NCI-H1092 (cell line): ENCODE measurements at regions not wholly inside any gene's neighbourhood (a gene's known extent, or its start where the extent isn't known, plus 50 kb on each side); places are given as distances from the start of the nearest gene placed in this dataset.
"Not testable (repeated sequence)": the region's sequence is repeated elsewhere in the genome, so short reads cannot be mapped to it uniquely, and the experiment has no call there.

Experiments used
- DNase-seq: peaks from one replicate; lab custom pipeline; 2025; lab: John Stamatoyannopoulos, UW

DNA sequence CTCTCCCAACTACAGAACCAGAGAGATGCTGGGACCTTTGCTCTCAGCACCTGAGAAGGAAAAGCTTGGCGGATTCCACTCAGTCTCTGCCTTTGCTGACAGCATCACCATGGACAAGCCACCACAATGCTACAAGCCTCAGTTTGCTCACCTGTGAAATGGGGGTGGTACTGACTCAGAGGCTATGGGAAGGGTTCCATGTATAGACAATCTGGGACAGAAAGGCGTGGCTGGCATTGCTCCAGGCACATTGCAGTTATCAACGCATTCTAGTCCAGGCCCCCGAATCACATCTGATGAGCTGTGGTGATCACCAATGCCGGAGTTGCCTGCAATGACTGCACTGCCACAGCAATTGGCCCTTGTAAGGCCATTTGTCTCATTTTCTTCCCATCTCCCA, 72.6 kb downstream of the ISX start:
- DNase-seq = no peak

DNA sequence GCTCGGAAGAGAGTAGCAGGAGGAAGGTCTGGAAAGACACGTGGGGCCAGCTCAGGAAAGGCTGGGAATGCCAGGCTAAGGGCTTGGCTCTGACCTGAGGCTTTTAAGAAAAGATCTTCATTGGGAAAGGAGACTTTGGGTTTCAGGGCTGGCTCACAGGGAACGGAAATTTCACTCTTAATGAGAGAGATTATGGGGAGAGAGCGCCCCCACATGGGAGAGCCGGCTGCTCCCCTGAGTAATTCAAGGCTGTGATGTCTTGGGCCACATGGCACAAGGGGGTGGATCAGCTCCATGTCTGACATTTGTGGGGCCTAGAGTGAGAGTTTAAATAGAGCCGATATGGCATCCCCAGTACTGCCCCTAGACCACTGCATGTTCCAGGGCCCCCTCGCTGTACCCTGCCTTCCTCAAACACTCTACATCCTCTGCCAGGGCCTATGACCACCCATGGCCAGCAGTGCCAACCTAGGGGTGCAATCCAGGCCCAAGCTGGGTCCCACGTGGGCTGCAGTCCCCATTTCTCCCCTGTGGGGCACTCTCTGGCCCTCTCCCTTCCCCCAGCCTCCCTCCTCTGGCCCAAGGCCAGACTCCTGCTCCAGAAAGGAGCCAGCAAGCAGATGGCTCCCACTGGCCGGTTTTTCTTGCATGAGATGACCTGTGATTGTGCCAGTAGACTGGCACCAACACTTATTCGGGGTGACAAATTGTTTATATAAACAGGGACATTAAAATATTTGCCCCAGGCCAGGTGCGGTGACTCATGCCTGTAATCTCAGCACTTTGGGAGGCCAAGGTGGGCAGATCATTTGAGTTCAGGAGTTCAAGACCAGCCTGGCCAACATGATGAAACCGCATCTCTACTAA, 75.2 kb downstream of the ISX start:
- no peak for DNase-seq

DNA sequence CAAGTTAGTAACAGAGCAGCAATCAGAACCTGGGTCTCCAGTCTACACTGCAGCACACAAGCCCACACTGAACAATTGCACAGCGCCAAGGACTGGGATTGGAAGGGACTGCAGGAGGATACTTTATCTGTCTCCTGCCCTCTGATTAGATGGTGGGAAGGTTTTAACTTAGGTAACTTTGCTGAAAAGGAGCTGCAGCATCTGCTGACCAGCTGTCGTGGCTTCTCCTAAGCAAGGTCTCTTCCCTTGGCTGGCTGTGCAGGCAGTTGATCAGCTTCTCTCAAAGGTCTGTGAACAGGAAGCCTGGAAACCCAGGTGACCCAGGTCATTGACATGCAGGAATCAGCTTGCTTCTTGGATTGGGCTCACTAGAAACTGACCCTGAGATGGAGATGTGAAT, 82.4 kb downstream of the ISX start:
- DNase-seq = no peak

DNA sequence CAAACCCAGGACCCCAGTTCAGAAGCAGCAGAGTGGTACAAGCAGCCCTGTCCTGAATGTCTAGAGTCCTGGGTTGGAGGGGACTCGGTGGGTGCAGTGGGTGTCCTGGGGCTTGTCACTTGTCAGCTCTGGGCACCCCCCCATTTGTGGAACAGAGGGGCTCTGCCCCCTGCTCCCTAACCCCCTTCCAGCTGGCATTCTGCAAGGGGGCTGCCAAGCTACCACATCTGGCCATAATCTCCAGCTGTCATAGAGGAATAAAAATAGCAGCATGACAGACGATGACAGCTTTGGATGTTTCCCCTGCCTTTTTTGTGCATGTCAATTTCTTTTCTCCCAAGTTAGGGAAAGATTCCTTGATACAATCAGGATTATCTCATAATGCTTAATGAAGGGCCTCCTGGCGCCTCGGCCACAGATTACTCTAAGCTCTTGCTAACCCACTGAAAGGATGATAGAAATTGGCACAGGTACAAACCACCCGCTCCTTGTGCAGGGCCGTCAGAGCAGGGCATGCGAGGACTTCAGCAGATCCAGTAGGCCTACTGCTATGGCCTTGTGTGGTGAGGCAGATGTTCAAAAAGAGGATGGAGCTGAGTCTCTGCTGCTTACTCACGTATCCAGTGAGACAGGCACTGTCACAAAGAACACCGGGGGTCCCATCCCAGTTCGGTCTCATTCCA, 83.0 kb downstream of the ISX start:
- no peak for DNase-seq

DNA sequence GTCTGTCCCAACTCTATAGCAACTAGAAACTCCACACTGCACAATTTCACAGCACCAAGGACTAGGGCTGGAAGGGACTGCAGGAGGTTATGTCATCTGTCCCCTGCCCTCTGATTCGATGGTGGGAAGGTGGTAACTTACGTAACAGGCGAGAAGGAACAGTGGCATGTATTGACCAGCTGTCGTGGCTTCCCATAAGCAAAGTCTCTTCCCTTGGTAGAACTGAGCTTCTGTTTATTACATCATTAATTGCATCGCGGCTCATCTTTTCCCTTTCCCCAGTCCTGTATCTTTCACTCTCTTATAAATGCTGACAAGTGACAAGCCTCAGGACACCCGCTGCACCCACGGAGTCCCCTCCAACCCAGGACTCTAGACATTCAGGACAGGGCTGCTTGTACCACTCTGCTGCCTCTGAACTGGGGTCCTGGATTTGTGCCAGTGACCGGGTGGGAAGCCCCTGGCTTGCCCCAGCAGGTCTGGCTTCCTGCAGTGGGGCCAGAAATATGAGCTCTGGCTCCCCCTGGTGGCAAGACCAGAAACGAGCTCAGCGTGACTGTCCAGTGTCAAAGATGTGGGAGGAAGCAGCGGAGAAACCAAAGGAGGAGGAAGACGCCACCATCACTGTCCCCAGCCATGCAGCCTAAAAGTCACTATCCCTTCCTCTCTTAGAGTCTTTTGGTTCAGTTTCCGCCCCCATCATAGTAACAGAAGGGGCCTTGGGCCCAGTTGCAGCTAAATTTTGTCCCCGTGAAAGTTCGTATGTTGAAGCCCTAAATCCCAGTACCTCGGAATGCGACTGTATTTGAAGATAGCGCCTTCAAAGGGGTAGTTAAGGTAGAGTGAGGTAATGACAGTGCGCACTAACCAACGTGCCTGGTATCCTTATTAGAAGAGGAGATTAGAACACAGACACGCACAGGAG, 84.5 kb downstream of the ISX start:
- DNase-seq = peak; percentile 27

DNA sequence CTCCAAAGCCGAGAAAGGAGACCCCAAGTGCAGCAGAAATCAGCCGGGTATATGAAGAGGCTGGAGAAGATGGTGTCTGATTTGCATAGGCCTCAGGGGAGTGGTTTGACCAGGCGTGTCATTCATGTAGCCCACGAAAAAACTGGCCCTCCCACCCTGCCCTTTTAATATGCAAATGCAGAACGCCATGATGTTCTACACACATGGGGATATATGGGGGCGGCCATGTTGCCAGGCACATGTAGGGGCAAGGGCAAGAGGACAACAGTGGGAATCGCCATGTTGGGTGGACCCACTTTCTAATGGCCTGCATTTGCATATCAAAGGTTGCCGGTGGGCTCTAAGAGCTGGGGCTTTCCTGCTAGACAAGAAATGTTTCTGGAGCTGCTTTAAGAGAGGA, 86.4 kb downstream of the ISX start:
- DNase-seq = no peak

DNA sequence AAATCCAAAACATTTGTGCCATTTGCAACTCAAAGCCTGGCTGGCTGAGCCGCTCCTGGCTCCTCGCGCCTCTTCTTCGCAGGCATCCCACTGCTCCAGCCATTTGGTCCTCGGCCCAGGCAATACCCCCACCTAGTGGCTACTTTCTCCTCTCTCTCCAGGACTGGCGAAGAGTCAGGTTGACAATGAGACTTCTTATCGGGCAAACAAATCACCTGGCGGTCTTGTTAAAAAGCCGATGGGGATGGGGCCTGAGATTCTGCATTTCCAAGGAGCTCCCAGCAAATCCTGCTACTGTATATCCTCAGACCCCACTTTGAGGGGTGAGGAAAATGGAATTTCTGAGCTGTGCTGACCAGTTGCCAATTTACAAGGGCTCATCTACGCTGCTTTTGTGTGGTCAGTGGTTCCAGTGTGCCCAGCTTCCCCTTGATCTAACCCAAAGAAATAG, 89.0 kb downstream of the ISX start:
- peak; percentile 46 for DNase-seq

DNA sequence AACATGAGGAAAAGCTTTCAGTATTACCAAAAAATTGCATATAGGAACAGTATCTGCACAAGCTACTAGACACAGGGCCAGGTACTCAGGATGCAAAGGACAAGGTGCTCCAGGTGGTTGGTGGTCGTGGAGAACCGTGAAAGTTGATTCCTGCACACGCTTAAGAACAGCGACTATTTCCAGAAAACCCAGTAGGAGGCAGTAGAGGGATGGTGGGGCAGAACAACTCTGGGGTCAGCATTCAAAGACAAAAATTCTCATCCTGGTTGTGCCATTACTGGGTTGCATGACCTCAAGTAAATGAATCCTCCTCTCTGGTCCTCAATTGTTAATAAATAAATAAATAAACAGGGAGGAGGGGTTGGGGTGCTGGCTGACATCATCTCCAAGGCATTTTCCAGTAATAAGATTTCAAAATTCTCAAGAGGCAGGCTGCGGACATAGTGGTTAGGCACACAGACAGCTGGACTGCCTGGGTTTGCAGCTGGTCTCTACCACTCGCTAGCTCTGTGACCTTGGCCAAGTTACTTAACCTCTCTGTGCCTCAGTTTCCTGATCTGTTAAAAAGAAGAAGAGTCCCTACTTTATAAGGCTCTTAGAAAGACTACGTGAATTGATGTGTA, 89.6 kb downstream of the ISX start:
- DNase-seq = no peak

DNA sequence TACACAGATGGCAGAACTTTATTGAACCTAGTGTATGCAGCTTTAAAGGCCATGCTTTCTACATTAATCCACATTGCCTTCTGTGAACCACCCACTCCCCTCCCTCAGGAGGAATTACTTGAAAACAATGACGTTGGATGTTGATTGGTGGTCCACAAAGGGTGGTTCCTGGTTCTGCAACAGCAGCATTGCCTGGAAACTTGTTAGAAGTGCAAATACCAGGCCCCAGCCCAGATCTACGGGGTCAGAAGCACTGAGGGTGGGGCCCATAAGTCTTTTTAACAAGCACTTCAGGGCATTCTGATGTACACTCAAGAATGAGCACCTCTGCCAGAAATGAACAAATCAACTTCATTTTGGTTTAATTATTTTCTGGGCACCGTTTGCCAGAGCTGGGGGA, 91.0 kb downstream of the ISX start:
- DNase-seq = no peak

DNA sequence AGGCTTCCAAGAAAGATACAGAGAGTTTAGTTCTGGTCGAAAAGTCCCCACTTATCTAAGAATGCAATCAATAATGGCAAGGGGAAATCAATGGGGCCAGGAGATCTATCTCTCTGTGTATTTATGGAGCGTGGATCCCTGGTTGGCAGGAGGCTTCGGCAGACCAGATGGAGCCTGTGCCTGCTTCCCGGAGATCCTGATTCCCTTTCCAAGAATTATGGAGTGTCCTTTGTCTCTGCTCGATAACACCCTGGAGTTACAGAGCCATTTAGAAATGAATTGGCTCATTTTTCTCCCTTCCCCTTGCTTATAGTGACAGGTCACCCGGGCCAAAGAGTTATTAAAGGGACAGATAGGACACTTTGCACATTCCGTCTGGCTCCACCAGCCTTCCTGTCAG, 92.4 kb downstream of the ISX start:
- no peak for DNase-seq

DNA sequence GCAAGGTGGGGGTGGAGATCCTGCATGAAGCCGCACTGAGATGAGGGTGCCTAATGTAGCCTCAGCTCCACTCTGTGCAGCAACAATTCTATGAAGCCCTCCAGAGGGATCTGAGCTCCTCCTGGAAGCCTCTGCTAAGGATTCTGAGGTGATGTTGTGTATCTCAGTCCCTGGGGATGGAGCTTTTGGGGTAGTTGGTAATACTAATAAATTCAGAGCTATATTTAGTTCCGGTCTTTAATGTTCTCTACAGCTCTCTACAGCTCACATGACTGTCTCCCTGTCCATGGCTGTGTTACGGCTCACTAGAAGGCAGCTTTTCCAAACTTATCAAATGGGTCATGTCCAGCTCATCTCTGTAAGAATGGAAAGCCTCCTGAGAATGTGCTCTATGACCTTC, 93.4 kb downstream of the ISX start:
- no peak for DNase-seq

DNA sequence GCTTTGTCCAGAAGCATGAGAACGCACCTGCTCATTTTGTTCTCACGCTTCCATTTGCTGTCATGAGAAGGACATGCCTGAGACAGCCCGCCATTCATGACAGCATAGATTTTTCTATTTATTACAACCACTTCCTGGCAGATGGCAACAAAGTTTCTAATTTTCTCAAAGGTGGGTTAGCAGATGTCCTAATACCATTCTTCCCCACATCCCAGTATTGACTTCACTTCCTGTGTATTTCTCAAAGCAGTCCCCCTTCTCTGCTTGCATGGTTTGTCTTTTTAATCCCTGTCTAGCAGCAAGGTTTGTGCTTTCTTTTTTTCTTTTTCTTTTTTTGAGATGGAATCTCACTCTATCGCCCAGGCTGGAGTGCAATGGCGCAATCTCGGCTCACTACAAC, 94.3 kb downstream of the ISX start:
- DNase-seq = no peak

DNA sequence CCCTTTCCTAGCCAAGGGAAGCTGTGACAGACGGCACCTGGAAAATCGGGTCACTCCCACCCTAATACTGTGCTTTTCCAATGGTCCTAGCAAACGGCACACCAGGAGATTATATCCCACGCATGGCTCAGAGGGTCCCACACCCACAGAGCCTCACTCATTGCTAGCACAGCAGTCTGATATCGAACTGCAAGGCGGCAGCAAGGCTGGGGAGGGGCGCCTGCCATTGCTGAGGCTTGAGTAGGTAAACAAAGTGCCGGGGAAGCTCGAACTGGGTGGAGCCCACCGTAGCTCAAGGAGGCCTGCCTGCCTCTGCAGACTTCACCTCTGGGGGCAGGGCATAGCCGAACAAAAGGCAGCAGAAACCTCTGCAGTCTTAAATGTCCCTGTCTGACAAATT, 91.4 kb upstream of the HMGXB4 start:
- not testable (repeated sequence) for DNase-seq

DNA sequence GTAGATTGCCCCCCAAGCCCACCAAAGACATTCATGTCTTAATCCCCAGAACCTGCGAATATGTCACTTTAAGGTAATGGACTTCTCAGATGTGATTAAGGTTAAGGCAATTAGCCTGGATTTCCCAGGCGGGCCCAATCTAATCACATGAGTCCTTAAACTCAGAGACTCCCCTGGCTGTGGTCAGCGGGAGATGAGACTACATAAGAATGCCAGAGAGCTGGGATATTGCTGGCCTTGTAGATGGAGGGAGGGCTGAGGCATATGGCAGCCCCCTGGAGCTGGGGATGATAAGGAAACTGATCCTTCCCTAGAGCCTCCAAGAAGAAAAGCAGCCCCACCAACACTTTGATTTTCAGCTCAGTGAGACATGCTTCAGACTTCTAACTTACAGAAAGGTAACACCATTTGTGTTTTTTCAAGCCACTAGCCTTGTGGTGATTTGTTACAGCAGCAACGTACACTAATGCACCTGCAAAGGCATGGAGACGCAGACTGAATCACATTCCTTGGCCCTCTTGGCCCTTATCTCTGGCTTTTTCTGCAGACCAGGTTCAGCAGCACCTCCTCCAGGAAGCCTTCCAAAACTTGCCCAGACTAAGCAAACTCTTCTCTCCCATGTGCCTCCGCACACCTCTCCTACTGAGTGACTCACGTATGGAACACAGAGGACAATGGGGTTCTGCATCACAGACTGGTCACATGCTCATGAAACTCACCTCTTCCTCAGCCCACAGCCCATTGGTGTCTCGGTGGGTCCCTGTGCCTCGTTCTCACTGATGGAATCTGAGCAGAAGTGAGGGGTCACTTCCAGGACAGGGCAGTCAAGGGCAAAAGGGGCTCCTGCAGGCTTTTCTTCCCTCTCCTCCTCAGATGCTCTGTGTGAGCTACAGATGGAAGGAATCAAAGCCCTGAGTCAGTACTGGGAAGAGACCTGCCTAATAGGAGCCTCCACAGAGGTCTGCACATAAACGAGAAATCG, 86.3 kb upstream of the HMGXB4 start:
- no peak for DNase-seq

DNA sequence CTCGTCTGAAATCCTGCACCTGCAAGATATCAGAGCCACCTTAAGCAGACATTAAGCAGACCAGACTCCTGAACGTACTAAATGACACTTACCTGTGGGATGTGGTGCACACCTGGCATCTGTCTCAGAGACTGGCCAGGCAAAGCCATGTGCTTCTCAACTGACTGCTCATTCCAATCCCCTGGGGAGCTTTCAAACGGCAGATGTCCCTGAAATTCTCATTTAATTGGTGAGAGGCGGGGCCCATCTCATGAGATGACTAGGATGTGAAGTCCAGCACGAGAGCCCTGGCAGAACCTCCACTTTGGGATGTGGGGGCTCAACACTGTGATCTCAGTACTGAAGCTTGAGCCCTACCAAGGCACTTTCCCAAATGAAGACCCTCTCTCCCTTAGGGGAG, 84.9 kb upstream of the HMGXB4 start:
- peak; percentile 79 for DNase-seq

DNA sequence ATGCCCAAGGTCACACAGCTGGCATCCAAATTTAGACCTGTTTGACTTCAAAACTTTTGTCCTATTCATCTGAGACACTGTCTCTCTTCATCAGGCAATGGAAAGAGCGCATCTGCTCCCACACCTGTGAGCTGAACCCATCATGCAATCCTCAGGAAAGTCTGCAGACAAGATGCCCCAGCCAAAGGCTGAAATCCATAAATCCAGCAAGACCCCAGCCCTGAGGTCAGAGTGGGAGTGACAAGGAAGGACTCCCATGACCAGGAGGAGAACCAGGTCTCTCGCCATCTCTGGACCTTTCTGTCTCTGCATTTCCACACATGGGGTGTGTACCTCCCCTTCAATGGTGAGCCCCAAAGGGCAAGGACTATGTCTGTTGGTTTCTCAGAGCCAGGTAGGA, 83.6 kb upstream of the HMGXB4 start:
- no peak for DNase-seq

DNA sequence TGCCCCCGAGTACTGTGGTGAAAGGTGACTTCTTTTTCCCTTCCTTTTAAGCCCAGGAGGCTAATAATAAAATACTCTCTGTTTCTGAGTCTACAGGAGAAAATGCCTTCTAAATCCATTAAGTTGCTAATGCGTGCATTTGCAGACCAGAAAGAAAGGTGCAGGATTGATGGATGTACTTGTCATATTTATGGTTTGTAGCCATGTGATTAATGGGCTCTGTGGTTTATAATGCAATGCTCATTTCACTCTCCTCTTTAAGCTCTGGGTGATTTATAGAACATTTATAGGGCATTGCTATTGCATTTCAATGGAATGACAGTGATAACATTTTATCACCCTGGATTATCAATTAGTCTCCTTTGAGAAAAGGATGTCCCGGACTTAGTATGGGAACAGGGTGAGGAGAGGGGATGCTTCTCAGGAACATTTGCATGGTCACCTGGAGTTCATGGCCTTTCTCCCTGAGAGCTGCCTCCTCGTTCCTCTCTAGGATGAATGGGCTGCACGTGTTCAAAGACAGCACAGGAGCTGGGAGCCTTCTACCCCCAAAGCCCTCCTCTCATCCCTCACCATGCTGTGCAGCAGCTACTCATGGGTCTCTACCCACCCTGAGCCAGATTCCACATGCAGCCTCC, 82.8 kb upstream of the HMGXB4 start:
- no peak for DNase-seq

DNA sequence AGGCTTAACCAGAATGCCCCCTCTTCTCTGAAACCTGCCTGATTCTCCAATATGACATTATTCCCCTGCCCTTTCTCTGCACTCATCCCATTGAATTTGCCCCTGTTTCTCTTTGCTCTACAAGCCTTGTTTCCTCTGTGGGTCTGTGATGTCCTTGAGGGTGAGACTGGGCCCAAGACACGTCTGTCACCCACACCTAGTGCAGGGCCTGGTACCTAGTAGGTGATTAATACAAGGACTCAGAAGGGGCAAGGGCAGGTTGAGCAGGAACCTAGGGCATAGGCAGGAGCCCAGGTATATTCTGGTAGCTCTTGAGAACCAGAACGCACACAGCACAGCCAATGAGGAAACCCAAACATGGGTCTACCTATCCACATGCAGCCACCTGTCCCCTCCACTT, 81.9 kb upstream of the HMGXB4 start:
- no peak for DNase-seq

DNA sequence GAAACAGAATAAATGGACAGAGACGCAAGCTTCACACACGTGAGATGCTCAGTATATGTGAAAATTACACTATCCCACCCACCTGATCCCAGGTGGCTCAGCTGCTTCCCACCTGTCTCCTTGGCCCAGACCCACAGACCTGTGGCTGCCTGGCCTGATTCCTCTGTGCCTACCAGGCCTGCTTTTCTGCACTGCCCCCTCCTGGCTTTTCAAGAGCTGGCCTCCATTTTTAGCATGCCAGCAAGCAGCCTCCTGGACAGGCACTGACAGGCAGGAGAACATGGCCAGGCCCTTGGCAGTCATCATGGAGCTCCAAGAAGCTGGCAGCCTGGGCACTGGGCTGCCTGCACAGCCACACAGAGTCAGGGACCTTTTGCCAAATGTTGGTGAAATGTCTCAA, 79.5 kb upstream of the HMGXB4 start:
- DNase-seq = no peak

DNA sequence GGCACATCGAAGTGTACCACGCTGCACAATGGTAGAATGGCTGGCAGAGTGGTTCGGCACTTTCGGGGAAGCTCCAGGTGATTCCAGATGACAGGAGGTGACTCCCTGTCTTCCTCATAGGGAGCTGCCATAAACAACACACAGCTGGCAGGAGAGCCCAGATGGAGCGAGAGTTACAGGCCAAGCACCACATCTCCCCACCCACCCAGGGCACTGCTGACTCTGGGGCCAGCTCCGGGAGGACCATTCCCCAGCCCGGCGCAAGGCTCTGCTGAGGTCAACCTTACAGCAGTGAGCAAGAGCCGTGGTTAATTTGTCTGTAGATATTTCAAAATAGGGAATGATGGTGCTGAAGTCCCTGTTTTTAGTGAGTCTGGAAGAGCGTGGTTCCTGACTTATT, 78.8 kb upstream of the HMGXB4 start:
- DNase-seq = no peak
